Adrenal gland (tissue), 9 donors: ENCODE measurements at regions not wholly inside any gene's neighbourhood (a gene's known extent, or its start where the extent isn't known, plus 50 kb on each side); places are given as distances from the start of the nearest gene placed in this dataset.

Experiments used
- DNase-seq, 7 donors: peaks; one replicate each; pipeline ENCODE4 v3.0.0-alpha.2; 2019 to 2020
- H3K27ac ChIP-seq, 5 donors: fragments of 200-600 bp; sonication (generic) in 4 of 5; 1 replicate in 3 of 5; 2 replicates in 2 of 5; pipeline versions ENCODE4 v1.5.1 to v1.8.0; 2016 to 2020; ENCODE audit warnings: mild to moderate bottlenecking in 1 of 5
- H3K27me3 ChIP-seq: fragments of 200-600 bp; 2 replicates; pipeline ENCODE4 v1.8.0; 2021
- H3K36me3 ChIP-seq, 2 donors: fragments of 200-600 bp; replicated peaks in 1 of 2; 1 replicate in 1 of 2; 2 replicates in 1 of 2; pipeline versions ENCODE4 v1.5.1 to v1.8.0; 2018 to 2022
- H3K4me1 ChIP-seq, 2 donors: fragments of 200-600 bp; replicated peaks in 1 of 2; 1 replicate in 1 of 2; 2 replicates in 1 of 2; pipeline versions ENCODE4 v1.5.1 to v1.8.0; 2018 to 2021
- H3K4me3 ChIP-seq, 4 donors: fragments of 200-600 bp; sonication (generic) in 3 of 4; one replicate each; pipeline ENCODE4 v1.5.1; 2016 to 2018
- H3K9me3 ChIP-seq, 3 donors: fragments of 200-600 bp; sonication (generic) in 1 of 3; replicated peaks in 1 of 3; 1 replicate in 2 of 3; 2 replicates in 1 of 3; pipeline versions ENCODE4 v1.5.1 to v1.8.0; 2016 to 2021
- POLR2A ChIP-seq, 2 donors: fragments of 450-650 bp; IDR thresholded peaks; one replicate each; pipeline ENCODE4 v1.6.1; 2017; ENCODE audit warnings: antibody characterized with exemption in 2 of 2, mild to moderate bottlenecking in 2 of 2, moderate library complexity in 1 of 2
- WGBS, 4 donors: extraction: QIAGEN DNeasy Blood & Tissue Kit in 2 of 4; methylation state at CpG; one replicate each; pipeline versions ENCODE4 v1.1.5 to v1.1.7; 2013 to 2017; 5-methylcytosine and 5-hydroxymethylcytosine counted together
- intact Hi-C, 2 donors: fragments of 100-400 bp; cut with DNase I; formaldehyde crosslinking; loops; one replicate each; pipeline versions ENCODE4 v1.14.1 to v1.15.0; 2022 to 2023
- TF ChIP-seq, protein P1 (sequence below), 6 experiments: fragments of 450-650 bp in 4 of 6; fragments of 200-600 bp in 2 of 6; sonication (generic) in 1 of 6; IDR thresholded peaks; 1 replicate in 5 of 6; 2 replicates in 1 of 6; pipeline versions ENCODE4 v1.5.1 to v1.8.0; 2016 to 2021; ENCODE audit warnings: antibody characterized with exemption in 6 of 6, mild to moderate bottlenecking in 2 of 6, moderate library complexity in 1 of 6
- donor health status: healthy with polysubstance abuse.
- donor health status: Bipolar disorder and iron deficiency.
- donor health status: DM: yes; HTN: yes; CAD: no.
- donor health status: DM: no; HTN: no; CAD: no.
- donor health status: DM: no; HTN: no; CAD: no.

DNA sequence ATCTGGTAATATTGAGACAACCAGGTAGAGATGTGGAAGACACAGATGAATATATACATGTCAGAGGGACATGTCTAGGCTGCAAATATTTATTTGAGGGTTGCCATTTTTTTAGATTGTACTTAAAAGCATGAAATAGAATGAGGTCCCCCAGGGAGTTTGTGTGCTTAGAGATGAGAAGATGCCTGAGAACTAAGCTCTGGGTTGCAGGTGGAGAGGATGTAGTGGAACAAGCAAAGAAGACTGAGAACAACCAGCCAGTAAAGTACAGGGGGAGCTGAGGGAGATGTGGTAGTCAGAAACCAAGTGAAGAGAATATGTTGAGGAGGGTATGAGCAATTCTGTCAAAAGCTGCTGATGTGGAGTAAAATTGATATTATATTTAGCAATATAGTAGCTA is 95.6 kb upstream of the UNC5C start:
- H3K4me3 ChIP-seq, result no peak overlapping the region
- intact Hi-C loops, result no loop called here
- H3K27me3 ChIP-seq, result no peaks in the 10 kb centered on the region
- no peak overlapping the region for H3K27ac ChIP-seq
- H3K36me3 ChIP-seq, result no peaks in the 10 kb centered on the region
- peaks cover 0 to 3% of the 10 kb centered on the region in 2 donors for H3K4me1 ChIP-seq
- no peak for DNase-seq
- TF ChIP-seq, protein P1, sequence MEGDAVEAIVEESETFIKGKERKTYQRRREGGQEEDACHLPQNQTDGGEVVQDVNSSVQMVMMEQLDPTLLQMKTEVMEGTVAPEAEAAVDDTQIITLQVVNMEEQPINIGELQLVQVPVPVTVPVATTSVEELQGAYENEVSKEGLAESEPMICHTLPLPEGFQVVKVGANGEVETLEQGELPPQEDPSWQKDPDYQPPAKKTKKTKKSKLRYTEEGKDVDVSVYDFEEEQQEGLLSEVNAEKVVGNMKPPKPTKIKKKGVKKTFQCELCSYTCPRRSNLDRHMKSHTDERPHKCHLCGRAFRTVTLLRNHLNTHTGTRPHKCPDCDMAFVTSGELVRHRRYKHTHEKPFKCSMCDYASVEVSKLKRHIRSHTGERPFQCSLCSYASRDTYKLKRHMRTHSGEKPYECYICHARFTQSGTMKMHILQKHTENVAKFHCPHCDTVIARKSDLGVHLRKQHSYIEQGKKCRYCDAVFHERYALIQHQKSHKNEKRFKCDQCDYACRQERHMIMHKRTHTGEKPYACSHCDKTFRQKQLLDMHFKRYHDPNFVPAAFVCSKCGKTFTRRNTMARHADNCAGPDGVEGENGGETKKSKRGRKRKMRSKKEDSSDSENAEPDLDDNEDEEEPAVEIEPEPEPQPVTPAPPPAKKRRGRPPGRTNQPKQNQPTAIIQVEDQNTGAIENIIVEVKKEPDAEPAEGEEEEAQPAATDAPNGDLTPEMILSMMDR (IDR thresholded peaks at IDR 0.05), result no peak
- no peak for TF ChIP-seq POLR2A (IDR thresholded peaks at IDR 0.05)
- H3K9me3 ChIP-seq, result no peaks in the 10 kb centered on the region

DNA sequence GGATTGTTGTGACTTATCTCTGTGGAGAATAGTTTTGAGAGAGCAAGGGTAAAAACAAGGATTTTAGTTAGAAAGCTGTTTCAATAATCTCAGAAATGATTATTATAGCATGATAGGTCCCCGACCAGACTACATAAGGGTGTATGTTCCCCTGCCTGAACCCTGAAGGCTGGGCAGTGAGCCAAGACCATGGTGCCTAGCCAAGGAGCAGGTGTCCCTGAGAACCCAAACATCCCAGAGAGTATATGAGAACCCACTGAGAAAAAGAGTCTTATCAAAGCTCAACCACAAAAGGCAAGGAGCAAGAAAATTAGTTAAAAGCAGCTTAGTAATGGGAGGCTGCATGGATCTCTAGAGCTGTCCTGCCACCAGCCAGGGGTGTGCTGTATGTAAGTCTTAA is 94.9 kb upstream of the UNC5C start:
- DNase-seq, result no peak
- no peaks in the 10 kb centered on the region for H3K4me1 ChIP-seq
- TF ChIP-seq, protein P1 (IDR thresholded peaks at IDR 0.05), result no peak
- no peak for TF ChIP-seq POLR2A (IDR thresholded peaks at IDR 0.05)
- no peaks in the 10 kb centered on the region for H3K9me3 ChIP-seq
- no peak overlapping the region for H3K27ac ChIP-seq
- H3K4me3 ChIP-seq, result no peak overlapping the region
- H3K36me3 ChIP-seq, result no peaks in the 10 kb centered on the region
- H3K27me3 ChIP-seq, result no peaks in the 10 kb centered on the region
- WGBS, 4 donors, result 43 to 54% (median 47%) methylated on average over 1 of the region's 1 CpG
- intact Hi-C loops, result no loop called here

DNA sequence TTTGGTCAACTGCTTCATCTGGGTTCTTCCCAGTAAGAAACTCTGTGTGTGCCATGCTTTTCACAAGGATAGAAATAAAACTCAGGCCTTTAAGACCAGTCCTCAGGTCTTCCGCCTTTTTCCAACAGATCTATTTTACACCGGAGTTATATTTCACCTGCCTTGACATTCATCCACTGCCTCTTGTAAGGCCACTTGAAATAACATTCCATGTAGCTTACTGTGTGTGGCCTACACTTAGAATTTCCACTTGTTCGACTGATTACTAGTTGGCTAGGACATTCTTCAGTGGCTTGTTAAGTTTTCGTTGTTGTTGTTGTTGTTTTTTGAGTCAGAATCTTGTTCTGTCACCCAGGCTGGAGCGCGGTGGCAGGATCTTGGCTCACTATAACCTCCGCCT is 92.8 kb upstream of the UNC5C start:
- H3K27ac ChIP-seq, result no peak overlapping the region
- no peak for DNase-seq
- no peak overlapping the region for H3K4me3 ChIP-seq
- intact Hi-C loops, result no loop called here
- WGBS, 4 donors, result 92 to 97% (median 96%) methylated on average over 7 of the region's 7 CpGs
- H3K4me1 ChIP-seq, result no peaks in the 10 kb centered on the region
- TF ChIP-seq POLR2A (IDR thresholded peaks at IDR 0.05), result no peak
- TF ChIP-seq, protein P1 (IDR thresholded peaks at IDR 0.05), result no peak
- H3K27me3 ChIP-seq, result no peaks in the 10 kb centered on the region
- no peaks in the 10 kb centered on the region for H3K9me3 ChIP-seq
- no peaks in the 10 kb centered on the region for H3K36me3 ChIP-seq

DNA sequence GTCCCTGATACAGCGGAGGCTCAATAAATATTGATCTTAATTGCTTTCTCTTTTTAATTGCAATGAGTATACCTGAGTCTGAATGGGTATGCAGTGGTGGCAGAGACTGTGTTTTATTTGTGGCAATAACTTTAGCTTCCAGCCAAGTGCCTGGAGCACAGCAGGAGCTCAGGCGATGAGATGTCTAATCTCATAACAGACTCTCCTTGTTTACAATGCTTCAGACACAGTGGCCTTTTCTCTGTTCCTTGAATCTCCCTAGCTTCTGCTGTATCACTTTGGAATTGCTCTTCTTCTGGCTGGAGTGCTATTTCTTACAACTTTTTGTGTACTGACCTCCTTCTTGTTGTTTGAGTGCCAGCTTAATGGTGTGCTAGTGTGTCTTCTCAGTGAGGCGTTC is 91.5 kb upstream of the UNC5C start:
- H3K36me3 ChIP-seq, result no peaks in the 10 kb centered on the region
- TF ChIP-seq, protein P1 (IDR thresholded peaks at IDR 0.05), result no peak
- no peak for TF ChIP-seq POLR2A (IDR thresholded peaks at IDR 0.05)
- intact Hi-C loops, result no loop called here
- H3K27ac ChIP-seq, result no peak overlapping the region
- no peaks in the 10 kb centered on the region for H3K4me1 ChIP-seq
- no peaks in the 10 kb centered on the region for H3K27me3 ChIP-seq
- WGBS, 4 donors, result 86 to 95% (median 91%) methylated on average over 3 of the region's 3 CpGs
- H3K9me3 ChIP-seq, result no peaks in the 10 kb centered on the region
- DNase-seq, result no peak
- H3K4me3 ChIP-seq, result no peak overlapping the region
